ENCODE measurements at regions not wholly inside any gene's neighbourhood (a gene's known extent, or its start where the extent isn't known, plus 50 kb on each side); places are given as distances from the start of the nearest gene placed in this dataset.

- DNase-seq = no peak
Observed at GRCh38 chr6:1485678-1486077, 96.3 kb downstream of the FOXF2 start.

- DNase-seq = no peak
Observed at GRCh38 chr6:1486387-1486786, 97.0 kb downstream of the FOXF2 start.

- no peak for DNase-seq
Observed at GRCh38 chr6:1487239-1487638, 97.9 kb downstream of the FOXF2 start.

- DNase-seq = no peak
Observed at GRCh38 chr6:1491025-1491424, 101.6 kb downstream of the FOXF2 start.

- DNase-seq = no peak
Observed at GRCh38 chr6:1491591-1492319, 102.4 kb downstream of the FOXF2 start.

GRCh38 chr6:1494671-1495070 is 105.3 kb downstream of the FOXF2 start:
- DNase-seq = no peak

- DNase-seq = no peak
Observed at GRCh38 chr6:1495344-1495743, 106.0 kb downstream of the FOXF2 start.

GRCh38 chr6:1496092-1496491 is 106.7 kb downstream of the FOXF2 start:
- DNase-seq = no peak

GRCh38 chr6:1496836-1497760 is 107.7 kb downstream of the FOXF2 start:
- DNase-seq = peak; percentile 46

GRCh38 chr6:1497761-1498105 is 108.4 kb downstream of the FOXF2 start:
- DNase-seq = no peak

GRCh38 chr6:1498491-1499113 is 109.2 kb downstream of the FOXF2 start:
- DNase-seq = no peak

- DNase-seq = peak; percentile 74
Observed at GRCh38 chr6:1499777-1500176, 109.9 kb upstream of the FOXC1 start.

- no peak for DNase-seq
Observed at GRCh38 chr6:1500913-1501312, 108.8 kb upstream of the FOXC1 start.

- DNase-seq = no peak
Observed at GRCh38 chr6:1502041-1502440, 107.7 kb upstream of the FOXC1 start.

- DNase-seq = no peak
Observed at GRCh38 chr6:1503811-1504210, 105.9 kb upstream of the FOXC1 start.

- DNase-seq = no peak
Observed at GRCh38 chr6:1504465-1504864, 105.2 kb upstream of the FOXC1 start.

- no peak for DNase-seq
Observed at GRCh38 chr6:1507251-1507650, 102.5 kb upstream of the FOXC1 start.

GRCh38 chr6:1509241-1509640 is 100.5 kb upstream of the FOXC1 start:
- no peak for DNase-seq

- no peak for DNase-seq
Observed at GRCh38 chr6:1510239-1510638, 99.5 kb upstream of the FOXC1 start.

- DNase-seq = no peak
Observed at GRCh38 chr6:1513215-1513780, 96.4 kb upstream of the FOXC1 start.

GRCh38 chr6:1514078-1514477 is 95.6 kb upstream of the FOXC1 start:
- no peak for DNase-seq

GRCh38 chr6:1515280-1515679 is 94.4 kb upstream of the FOXC1 start:
- no peak for DNase-seq

GRCh38 chr6:1515781-1516180 is 93.9 kb upstream of the FOXC1 start:
- DNase-seq = no peak
